ENCODE measurements at regions not wholly inside any gene's neighbourhood (a gene's known extent, or its start where the extent isn't known, plus 50 kb on each side); places are given as distances from the start of the nearest gene placed in this dataset.
A peak's percentile ranks its signal among the peaks of the same experiment; 100 is the strongest.

DNA sequence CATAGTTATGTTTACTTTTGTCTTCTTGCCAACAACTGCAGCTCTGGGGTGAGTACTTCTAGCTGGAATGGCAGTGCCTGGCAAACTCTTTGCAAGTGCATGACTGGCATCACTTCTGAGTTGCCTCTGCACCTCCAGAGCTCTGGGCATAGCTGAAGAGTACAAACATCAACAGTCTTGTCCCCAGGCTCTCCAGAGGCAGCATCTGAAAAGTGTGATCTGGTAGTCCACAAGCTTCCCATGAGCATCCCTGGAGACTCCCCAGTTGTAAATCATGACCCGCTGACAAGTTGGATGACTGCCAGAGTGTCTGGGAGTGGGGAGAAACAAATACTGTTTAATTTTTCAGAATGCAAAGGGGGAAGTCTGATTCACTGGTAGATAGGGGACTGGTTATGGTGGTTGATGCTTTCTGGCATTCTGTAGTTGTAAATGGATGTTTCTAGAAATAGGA is 138.9 kb upstream of the CDK13 start:
- Histone ChIP-seq H2BK120ac (ENCODE audit: low read depth, low read length, poor library complexity, severe bottlenecking) (no peak overlapping the region), H2AK5ac (ENCODE audit: insufficient read length, low read length) (no peak overlapping the region), H3K23ac (ENCODE audit: insufficient read length, low read depth, low read length) (no peak overlapping the region), H3K4me2 (ENCODE audit: insufficient read depth, insufficient read length, low read length) (no peak overlapping the region), H3K9me3 (ENCODE audit: control insufficient read depth, low read depth, low read length) (no peaks in the 10 kb centered on the region), H3K9ac (ENCODE audit: extremely low read depth, insufficient read length, low read length) (no peak overlapping the region), H4K20me1 (ENCODE audit: control insufficient read depth, insufficient read depth, insufficient read length) (no peaks in the 10 kb centered on the region), H3K23me2 (ENCODE audit: insufficient read length, low read depth, low read length, poor library complexity, severe bottlenecking) (no peaks in the 10 kb centered on the region), H3K79me2 (ENCODE audit: insufficient read depth, low read length) (no peaks in the 10 kb centered on the region), H3K18ac (ENCODE audit: insufficient read length, low read depth, low read length) (no peak overlapping the region), H2BK15ac (ENCODE audit: low read depth, low read length) (no peak overlapping the region), H3K14ac (ENCODE audit: insufficient read depth, low read length) (no peak overlapping the region), H4K5ac (ENCODE audit: insufficient read length, low read depth, low read length) (no peak overlapping the region), H3K4me1 (ENCODE audit: insufficient read depth, low read length) (0 out of 2 replicates have a peak, but pooled peaks cover 2% of the 10 kb centered on the region), H4K8ac (replicated peaks; ENCODE audit: insufficient read length, low read depth, low read length) (no peak overlapping the region), H3K4ac (ENCODE audit: low read depth, low read length) (no peak overlapping the region), H3T11ph (ENCODE audit: low read length) (no peak overlapping the region), H2AFZ (ENCODE audit: low read length) (no peak overlapping the region), H2BK5ac (ENCODE audit: insufficient read length, low read length) (no peak overlapping the region), H3K56ac (ENCODE audit: insufficient read length, low read depth, low read length) (no peak overlapping the region), H2BK12ac (ENCODE audit: insufficient read length, low read depth, low read length) (no peak overlapping the region), H2BK20ac (ENCODE audit: low read depth, low read length, poor library complexity, severe bottlenecking) (no peak overlapping the region), H4K91ac (ENCODE audit: insufficient read length, low read depth, low read length) (no peak overlapping the region), H3K27me3 (ENCODE audit: insufficient read depth, low read length) (no peaks in the 10 kb centered on the region), H3K27ac (ENCODE audit: insufficient read length, low read depth, low read length) (no peak overlapping the region), H3K79me1 (ENCODE audit: insufficient read depth, low read depth, low read length, poor library complexity, severe bottlenecking) (no peaks in the 10 kb centered on the region)
- Mint-ChIP-seq H3K4me1 (peaks cover 8 to 10% of the 10 kb centered on the region in 2 experiments), H3K27ac (peak overlapping the region in 1 of 3 experiments; percentile 26; a peak in 2 of 7 replicates), H3K9me3 (peaks cover 2 to 6% of the 10 kb centered on the region in 2 experiments; a peak in 2 of 5 replicates), H3K27me3 (ENCODE audit: low read depth) (peaks cover 5% of the 10 kb centered on the region; the same call in 1 of the 2 replicates), H3K36me3 (ENCODE audit: insufficient read depth in 1 of 3, low read depth in 3 of 3) (no peaks in the 10 kb centered on the region; a peak in 1 of 7 replicates), H3K4me3 (no peak overlapping the region)
- TF ChIP-seq, protein P1, sequence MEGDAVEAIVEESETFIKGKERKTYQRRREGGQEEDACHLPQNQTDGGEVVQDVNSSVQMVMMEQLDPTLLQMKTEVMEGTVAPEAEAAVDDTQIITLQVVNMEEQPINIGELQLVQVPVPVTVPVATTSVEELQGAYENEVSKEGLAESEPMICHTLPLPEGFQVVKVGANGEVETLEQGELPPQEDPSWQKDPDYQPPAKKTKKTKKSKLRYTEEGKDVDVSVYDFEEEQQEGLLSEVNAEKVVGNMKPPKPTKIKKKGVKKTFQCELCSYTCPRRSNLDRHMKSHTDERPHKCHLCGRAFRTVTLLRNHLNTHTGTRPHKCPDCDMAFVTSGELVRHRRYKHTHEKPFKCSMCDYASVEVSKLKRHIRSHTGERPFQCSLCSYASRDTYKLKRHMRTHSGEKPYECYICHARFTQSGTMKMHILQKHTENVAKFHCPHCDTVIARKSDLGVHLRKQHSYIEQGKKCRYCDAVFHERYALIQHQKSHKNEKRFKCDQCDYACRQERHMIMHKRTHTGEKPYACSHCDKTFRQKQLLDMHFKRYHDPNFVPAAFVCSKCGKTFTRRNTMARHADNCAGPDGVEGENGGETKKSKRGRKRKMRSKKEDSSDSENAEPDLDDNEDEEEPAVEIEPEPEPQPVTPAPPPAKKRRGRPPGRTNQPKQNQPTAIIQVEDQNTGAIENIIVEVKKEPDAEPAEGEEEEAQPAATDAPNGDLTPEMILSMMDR (conservative IDR thresholded peaks at IDR 0.05): no peak
- DNase-seq: no peak
- no CpG with 5 or more reads among the region's 1 CpG for WGBS (ENCODE audit: extremely low coverage, insufficient read length, low lambda C conversion rate)
